Panc1 (cell line): ENCODE measurements at regions not wholly inside any gene's neighbourhood (a gene's known extent, or its start where the extent isn't known, plus 50 kb on each side); places are given as distances from the start of the nearest gene placed in this dataset.

ENCODE experiments used
- REST ChIP-seq, 2 experiments: IDR thresholded peaks; 2 replicates each; pipeline ENCODE4 v1.6.1; 2011 to 2012; ENCODE audit warnings: low read depth in 2 of 2, control low read depth in 1 of 2, low read length in 1 of 2, mild to moderate bottlenecking in 1 of 2, moderate library complexity in 1 of 2; ENCODE audit not compliant: insufficient read depth in 1 of 2
- TF ChIP-seq, protein P1 (sequence below): fragments of 450-650 bp; IDR thresholded peaks from 2 replicates; pipeline ENCODE4 v1.5.1; 2017; ENCODE audit warnings: mild to moderate bottlenecking

- TF ChIP-seq, protein P1, sequence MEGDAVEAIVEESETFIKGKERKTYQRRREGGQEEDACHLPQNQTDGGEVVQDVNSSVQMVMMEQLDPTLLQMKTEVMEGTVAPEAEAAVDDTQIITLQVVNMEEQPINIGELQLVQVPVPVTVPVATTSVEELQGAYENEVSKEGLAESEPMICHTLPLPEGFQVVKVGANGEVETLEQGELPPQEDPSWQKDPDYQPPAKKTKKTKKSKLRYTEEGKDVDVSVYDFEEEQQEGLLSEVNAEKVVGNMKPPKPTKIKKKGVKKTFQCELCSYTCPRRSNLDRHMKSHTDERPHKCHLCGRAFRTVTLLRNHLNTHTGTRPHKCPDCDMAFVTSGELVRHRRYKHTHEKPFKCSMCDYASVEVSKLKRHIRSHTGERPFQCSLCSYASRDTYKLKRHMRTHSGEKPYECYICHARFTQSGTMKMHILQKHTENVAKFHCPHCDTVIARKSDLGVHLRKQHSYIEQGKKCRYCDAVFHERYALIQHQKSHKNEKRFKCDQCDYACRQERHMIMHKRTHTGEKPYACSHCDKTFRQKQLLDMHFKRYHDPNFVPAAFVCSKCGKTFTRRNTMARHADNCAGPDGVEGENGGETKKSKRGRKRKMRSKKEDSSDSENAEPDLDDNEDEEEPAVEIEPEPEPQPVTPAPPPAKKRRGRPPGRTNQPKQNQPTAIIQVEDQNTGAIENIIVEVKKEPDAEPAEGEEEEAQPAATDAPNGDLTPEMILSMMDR, result no peak
- no peak for TF ChIP-seq REST (IDR thresholded peaks at IDR 0.05; ENCODE audit: insufficient read depth in 1 of 2, low read depth in 2 of 2, low read length in 1 of 2)
These were observed 84.8 kb upstream of the PAX6 start for GRCh38 chr11:31895926-31896325.
